Liver (tissue), 8 donors: ENCODE measurements at regions not wholly inside any gene's neighbourhood (a gene's known extent, or its start where the extent isn't known, plus 50 kb on each side); places are given as distances from the start of the nearest gene placed in this dataset.

Source experiments
- DNase-seq: peaks from one replicate; pipeline ENCODE4 v3.0.0-alpha.2; 2017; ENCODE audit warnings: low spot score
- H3K27ac ChIP-seq, 2 donors: one replicate each; pipeline ENCODE4 v1.7.0; 2013; ENCODE audit warnings: inconsistent platforms in 2 of 2, low read length in 2 of 2, control low read depth in 1 of 2, low read depth in 1 of 2, mild to moderate bottlenecking in 1 of 2
- H3K27me3 ChIP-seq, 4 donors: one replicate each; pipeline versions ENCODE4 v1.6.1 to v1.7.0; 2013; ENCODE audit warnings: low read length in 3 of 4, inconsistent platforms in 1 of 4, mild to moderate bottlenecking in 1 of 4, moderate library complexity in 1 of 4; ENCODE audit not compliant: control insufficient read depth in 4 of 4, insufficient read depth in 4 of 4
- H3K36me3 ChIP-seq, 4 donors: one replicate each; pipeline versions ENCODE4 v1.6.1 to v1.7.0; 2013; ENCODE audit warnings: low read length in 3 of 4, mild to moderate bottlenecking in 3 of 4, low read depth in 1 of 4, moderate library complexity in 1 of 4; ENCODE audit not compliant: control insufficient read depth in 4 of 4, insufficient read depth in 3 of 4
- H3K4me1 ChIP-seq, 4 donors: one replicate each; pipeline versions ENCODE4 v1.6.1 to v1.7.0; 2013; ENCODE audit warnings: low read length in 3 of 4, mild to moderate bottlenecking in 3 of 4, moderate library complexity in 1 of 4; ENCODE audit not compliant: control insufficient read depth in 4 of 4, insufficient read depth in 4 of 4
- H3K4me3 ChIP-seq, 3 donors: one replicate each; pipeline versions ENCODE4 v1.6.1 to v1.7.0; 2013; ENCODE audit warnings: low read length in 3 of 3, control low read depth in 1 of 3, low read depth in 1 of 3, mild to moderate bottlenecking in 1 of 3
- H3K9ac ChIP-seq, 2 donors: one replicate each; pipeline ENCODE4 v1.7.0; 2013; ENCODE audit warnings: low read length in 2 of 2, mild to moderate bottlenecking in 2 of 2, moderate library complexity in 2 of 2, control low read depth in 1 of 2, low read depth in 1 of 2
- H3K9me3 ChIP-seq, 4 donors: one replicate each; pipeline versions ENCODE4 v1.6.1 to v1.7.0; 2013; ENCODE audit warnings: low read length in 3 of 4; ENCODE audit not compliant: control insufficient read depth in 4 of 4
- EGR1 ChIP-seq, 2 donors: IDR thresholded peaks; 2 replicates each; pipeline ENCODE4 v1.6.1; 2016 to 2018; ENCODE audit warnings: antibody characterized with exemption in 2 of 2, low read depth in 2 of 2
- FOXA1 ChIP-seq: IDR thresholded peaks from 2 replicates; pipeline ENCODE4 v1.6.1; 2016; ENCODE audit warnings: antibody characterized with exemption
- FOXA2 ChIP-seq: IDR thresholded peaks from 2 replicates; pipeline ENCODE4 v1.6.1; 2016; ENCODE audit warnings: antibody characterized with exemption
- GABPA ChIP-seq, 2 donors: IDR thresholded peaks in 1 of 2; conservative IDR thresholded peaks in 1 of 2; 2 replicates each; pipeline ENCODE4 v1.6.1; 2016; ENCODE audit warnings: antibody characterized with exemption in 2 of 2, mild to moderate bottlenecking in 1 of 2, moderate library complexity in 1 of 2
- HNF4A ChIP-seq, 2 donors: conservative IDR thresholded peaks; 2 replicates each; pipeline ENCODE4 v1.6.1; 2016; ENCODE audit warnings: antibody characterized with exemption in 2 of 2, mild to moderate bottlenecking in 2 of 2
- HNF4G ChIP-seq: IDR thresholded peaks from 2 replicates; pipeline ENCODE4 v1.6.1; 2016; ENCODE audit warnings: antibody characterized with exemption
- JUND ChIP-seq, 2 donors: IDR thresholded peaks; 2 replicates each; pipeline ENCODE4 v1.6.1; 2016; ENCODE audit warnings: antibody characterized with exemption in 2 of 2
- NR2F2 ChIP-seq: IDR thresholded peaks from 2 replicates; pipeline ENCODE4 v1.6.1; 2016; ENCODE audit warnings: antibody characterized with exemption
- RAD21 ChIP-seq, 2 donors: IDR thresholded peaks; 2 replicates each; pipeline ENCODE4 v1.6.1; 2016; ENCODE audit warnings: antibody characterized with exemption in 2 of 2, mild to moderate bottlenecking in 2 of 2
- RXRA ChIP-seq, 2 donors: IDR thresholded peaks; 2 replicates each; pipeline ENCODE4 v1.6.1; 2017 to 2018; ENCODE audit warnings: antibody characterized with exemption in 2 of 2, mild to moderate bottlenecking in 1 of 2
- SP1 ChIP-seq: IDR thresholded peaks from 2 replicates; pipeline ENCODE4 v1.6.1; 2018; ENCODE audit warnings: antibody characterized with exemption, mild to moderate bottlenecking
- TAF1 ChIP-seq: conservative IDR thresholded peaks from 2 replicates; pipeline ENCODE4 v1.6.1; 2016; ENCODE audit warnings: antibody characterized with exemption, mild to moderate bottlenecking
- YY1 ChIP-seq: IDR thresholded peaks from 2 replicates; pipeline ENCODE4 v1.6.1; 2016; ENCODE audit warnings: antibody characterized with exemption, mild to moderate bottlenecking
- WGBS: extraction: QIAGEN DNeasy Blood & Tissue Kit; methylation state at CpG from one replicate; pipeline ENCODE4 v1.1.7; 2013; 5-methylcytosine and 5-hydroxymethylcytosine counted together
- TF ChIP-seq, protein P1 (sequence below): IDR thresholded peaks from 2 replicates; pipeline ENCODE4 v1.6.1; 2016; ENCODE audit warnings: antibody characterized with exemption
- TF ChIP-seq, protein P2 (sequence below): fragments of 150-350 bp; IDR thresholded peaks from 2 replicates; pipeline ENCODE4 v1.5.1; 2017; ENCODE audit warnings: improper control_type of control experiment, low read depth, low read length; ENCODE audit not compliant: missing input control
- TF ChIP-seq, protein P3 (sequence below): IDR thresholded peaks from 2 replicates; pipeline ENCODE4 v1.6.1; 2016; ENCODE audit warnings: antibody characterized with exemption, mild to moderate bottlenecking
- TF ChIP-seq, protein P4 (sequence below): IDR thresholded peaks from 2 replicates; pipeline ENCODE4 v1.6.1; 2016; ENCODE audit warnings: antibody characterized with exemption
- TF ChIP-seq, protein P5 (sequence below): IDR thresholded peaks from 2 replicates; pipeline ENCODE4 v1.6.1; 2016; ENCODE audit warnings: antibody characterized with exemption
- donor health status: healthy.
- donor health status: healthy.
- donor health status: healthy.
- donor health status: healthy.
- donor health status: healthy.

DNA sequence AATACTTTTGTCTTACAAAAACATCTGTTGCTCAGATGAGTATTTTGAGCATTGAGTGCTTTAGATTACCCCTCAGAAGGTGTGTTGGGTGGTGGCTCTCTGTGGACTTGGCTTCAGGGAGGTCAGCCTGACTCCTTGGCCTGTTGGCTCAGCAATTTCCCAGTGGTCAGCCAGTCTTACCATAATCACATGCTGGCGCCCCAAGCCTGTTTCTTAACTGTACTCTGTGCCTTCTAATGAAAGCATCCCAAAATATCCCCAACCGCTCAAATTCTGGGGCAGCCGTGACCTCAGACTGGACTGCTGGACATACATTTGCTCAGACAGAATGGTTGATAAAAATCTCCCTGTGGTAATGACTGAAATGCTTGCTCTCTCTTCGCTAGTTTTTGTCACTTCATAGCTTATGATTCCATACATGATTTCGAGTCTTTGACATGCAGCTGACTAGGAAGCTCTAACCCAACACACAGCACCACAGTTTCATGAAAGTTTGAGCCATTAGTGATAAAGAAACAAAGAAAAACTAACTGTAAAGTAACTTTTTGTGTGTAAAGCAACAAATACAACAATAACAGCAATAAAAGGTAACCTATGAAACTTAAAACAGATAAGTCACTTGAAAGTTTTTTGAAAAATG, 562.2 kb upstream of the MEF2C start (continued):
- TF ChIP-seq RXRA (IDR thresholded peaks at IDR 0.05) (no peak), YY1 (no peak), NR2F2 (no peak), RAD21 (IDR thresholded peaks at IDR 0.05) (no peak), TAF1 (no peak)
- TF ChIP-seq, protein P1, sequence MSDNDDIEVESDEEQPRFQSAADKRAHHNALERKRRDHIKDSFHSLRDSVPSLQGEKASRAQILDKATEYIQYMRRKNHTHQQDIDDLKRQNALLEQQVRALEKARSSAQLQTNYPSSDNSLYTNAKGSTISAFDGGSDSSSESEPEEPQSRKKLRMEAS: no peak

DNA sequence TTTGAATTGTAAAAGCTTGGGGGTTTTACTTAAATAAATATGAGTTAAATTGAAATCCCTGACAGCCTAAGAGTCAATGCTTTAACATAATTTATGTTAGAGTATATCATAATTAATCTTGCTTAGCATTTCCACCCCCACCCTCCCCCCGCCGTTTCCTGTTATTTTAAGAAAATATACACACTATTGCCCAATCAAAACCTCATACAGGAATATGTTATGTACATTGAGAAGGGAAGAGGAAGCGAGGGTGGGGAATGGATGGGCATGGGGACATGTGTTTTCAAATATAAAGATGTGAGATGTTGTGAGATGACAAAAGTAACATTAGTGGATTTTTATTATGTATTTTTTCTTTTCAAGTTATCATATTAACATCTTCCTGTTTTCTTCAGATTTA, 561.1 kb upstream of the MEF2C start:
- Histone ChIP-seq H3K36me3 (no peaks in the 10 kb centered on the region), H3K9ac (no peak overlapping the region), H3K4me3 (no peak overlapping the region), H3K9me3 (no peaks in the 10 kb centered on the region), H3K27ac (no peak overlapping the region), H3K27me3 (no peaks in the 10 kb centered on the region), H3K4me1 (no peaks in the 10 kb centered on the region)
- 68% methylated on average over 3 of the region's 3 CpGs for WGBS
- DNase-seq: no peak
- no peak for TF ChIP-seq GABPA (IDR thresholded peaks at IDR 0.05 in 1 of 2, conservative IDR thresholded peaks at IDR 0.05 in 1 of 2)
- TF ChIP-seq FOXA1: no peak
- TF ChIP-seq, protein P2, sequence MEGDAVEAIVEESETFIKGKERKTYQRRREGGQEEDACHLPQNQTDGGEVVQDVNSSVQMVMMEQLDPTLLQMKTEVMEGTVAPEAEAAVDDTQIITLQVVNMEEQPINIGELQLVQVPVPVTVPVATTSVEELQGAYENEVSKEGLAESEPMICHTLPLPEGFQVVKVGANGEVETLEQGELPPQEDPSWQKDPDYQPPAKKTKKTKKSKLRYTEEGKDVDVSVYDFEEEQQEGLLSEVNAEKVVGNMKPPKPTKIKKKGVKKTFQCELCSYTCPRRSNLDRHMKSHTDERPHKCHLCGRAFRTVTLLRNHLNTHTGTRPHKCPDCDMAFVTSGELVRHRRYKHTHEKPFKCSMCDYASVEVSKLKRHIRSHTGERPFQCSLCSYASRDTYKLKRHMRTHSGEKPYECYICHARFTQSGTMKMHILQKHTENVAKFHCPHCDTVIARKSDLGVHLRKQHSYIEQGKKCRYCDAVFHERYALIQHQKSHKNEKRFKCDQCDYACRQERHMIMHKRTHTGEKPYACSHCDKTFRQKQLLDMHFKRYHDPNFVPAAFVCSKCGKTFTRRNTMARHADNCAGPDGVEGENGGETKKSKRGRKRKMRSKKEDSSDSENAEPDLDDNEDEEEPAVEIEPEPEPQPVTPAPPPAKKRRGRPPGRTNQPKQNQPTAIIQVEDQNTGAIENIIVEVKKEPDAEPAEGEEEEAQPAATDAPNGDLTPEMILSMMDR: no peak
- no peak for TF ChIP-seq YY1
- TF ChIP-seq, protein P3, sequence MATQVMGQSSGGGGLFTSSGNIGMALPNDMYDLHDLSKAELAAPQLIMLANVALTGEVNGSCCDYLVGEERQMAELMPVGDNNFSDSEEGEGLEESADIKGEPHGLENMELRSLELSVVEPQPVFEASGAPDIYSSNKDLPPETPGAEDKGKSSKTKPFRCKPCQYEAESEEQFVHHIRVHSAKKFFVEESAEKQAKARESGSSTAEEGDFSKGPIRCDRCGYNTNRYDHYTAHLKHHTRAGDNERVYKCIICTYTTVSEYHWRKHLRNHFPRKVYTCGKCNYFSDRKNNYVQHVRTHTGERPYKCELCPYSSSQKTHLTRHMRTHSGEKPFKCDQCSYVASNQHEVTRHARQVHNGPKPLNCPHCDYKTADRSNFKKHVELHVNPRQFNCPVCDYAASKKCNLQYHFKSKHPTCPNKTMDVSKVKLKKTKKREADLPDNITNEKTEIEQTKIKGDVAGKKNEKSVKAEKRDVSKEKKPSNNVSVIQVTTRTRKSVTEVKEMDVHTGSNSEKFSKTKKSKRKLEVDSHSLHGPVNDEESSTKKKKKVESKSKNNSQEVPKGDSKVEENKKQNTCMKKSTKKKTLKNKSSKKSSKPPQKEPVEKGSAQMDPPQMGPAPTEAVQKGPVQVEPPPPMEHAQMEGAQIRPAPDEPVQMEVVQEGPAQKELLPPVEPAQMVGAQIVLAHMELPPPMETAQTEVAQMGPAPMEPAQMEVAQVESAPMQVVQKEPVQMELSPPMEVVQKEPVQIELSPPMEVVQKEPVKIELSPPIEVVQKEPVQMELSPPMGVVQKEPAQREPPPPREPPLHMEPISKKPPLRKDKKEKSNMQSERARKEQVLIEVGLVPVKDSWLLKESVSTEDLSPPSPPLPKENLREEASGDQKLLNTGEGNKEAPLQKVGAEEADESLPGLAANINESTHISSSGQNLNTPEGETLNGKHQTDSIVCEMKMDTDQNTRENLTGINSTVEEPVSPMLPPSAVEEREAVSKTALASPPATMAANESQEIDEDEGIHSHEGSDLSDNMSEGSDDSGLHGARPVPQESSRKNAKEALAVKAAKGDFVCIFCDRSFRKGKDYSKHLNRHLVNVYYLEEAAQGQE: no peak
- TF ChIP-seq, protein P4, sequence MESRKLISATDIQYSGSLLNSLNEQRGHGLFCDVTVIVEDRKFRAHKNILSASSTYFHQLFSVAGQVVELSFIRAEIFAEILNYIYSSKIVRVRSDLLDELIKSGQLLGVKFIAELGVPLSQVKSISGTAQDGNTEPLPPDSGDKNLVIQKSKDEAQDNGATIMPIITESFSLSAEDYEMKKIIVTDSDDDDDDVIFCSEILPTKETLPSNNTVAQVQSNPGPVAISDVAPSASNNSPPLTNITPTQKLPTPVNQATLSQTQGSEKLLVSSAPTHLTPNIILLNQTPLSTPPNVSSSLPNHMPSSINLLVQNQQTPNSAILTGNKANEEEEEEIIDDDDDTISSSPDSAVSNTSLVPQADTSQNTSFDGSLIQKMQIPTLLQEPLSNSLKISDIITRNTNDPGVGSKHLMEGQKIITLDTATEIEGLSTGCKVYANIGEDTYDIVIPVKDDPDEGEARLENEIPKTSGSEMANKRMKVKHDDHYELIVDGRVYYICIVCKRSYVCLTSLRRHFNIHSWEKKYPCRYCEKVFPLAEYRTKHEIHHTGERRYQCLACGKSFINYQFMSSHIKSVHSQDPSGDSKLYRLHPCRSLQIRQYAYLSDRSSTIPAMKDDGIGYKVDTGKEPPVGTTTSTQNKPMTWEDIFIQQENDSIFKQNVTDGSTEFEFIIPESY: no peak
- no peak for TF ChIP-seq EGR1 (IDR thresholded peaks at IDR 0.05; ENCODE audit: low read depth in 2 of 2)
- TF ChIP-seq TAF1: no peak
- TF ChIP-seq NR2F2: no peak
- no peak for TF ChIP-seq FOXA2
- TF ChIP-seq RAD21 (IDR thresholded peaks at IDR 0.05): no peak
- TF ChIP-seq HNF4A (conservative IDR thresholded peaks at IDR 0.05): no peak
- TF ChIP-seq RXRA (IDR thresholded peaks at IDR 0.05): no peak
- TF ChIP-seq, protein P1: no peak
- TF ChIP-seq, protein P5, sequence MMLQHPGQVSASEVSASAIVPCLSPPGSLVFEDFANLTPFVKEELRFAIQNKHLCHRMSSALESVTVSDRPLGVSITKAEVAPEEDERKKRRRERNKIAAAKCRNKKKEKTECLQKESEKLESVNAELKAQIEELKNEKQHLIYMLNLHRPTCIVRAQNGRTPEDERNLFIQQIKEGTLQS: no peak
- TF ChIP-seq HNF4G: no peak
- no peak for TF ChIP-seq SP1
- no peak for TF ChIP-seq JUND (IDR thresholded peaks at IDR 0.05)
